ENCODE measurements at regions not wholly inside any gene's neighbourhood (a gene's known extent, or its start where the extent isn't known, plus 50 kb on each side); places are given as distances from the start of the nearest gene placed in this dataset.
A peak's percentile ranks its signal among the peaks of the same experiment; 100 is the strongest.

DNA sequence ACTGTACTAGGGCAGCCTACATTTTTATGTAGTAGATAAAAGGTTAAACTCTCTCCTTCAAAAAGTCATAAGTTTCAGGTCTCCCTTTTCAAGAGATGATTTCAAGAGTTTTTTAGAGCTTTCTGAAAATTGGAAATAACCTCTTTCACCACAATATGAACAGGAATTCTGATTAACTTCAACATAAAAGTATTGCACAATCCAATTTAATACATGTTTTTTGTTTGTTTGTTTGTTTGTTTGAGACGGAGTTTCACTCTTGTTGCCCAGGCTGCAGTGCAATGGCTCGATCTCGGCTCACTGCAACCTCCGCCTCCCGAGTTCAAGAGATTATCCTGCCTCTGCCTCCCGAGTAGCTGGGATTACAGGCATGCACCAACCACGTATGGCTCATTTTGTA, 265.4 kb upstream of the DCAF8L1 start:
- Histone ChIP-seq H2BK120ac (ENCODE audit: low read depth, low read length) (no peak overlapping the region), H3K79me2 (ENCODE audit: control insufficient read depth, insufficient read depth, low read length) (no peaks in the 10 kb centered on the region), H3K4ac (ENCODE audit: low read depth, low read length) (no peak overlapping the region), H3K18ac (ENCODE audit: low read length) (no peak overlapping the region), H3K36me3 (ENCODE audit: control insufficient read depth, insufficient read depth, low read length) (no peaks in the 10 kb centered on the region), H3K27me3 (ENCODE audit: insufficient read depth, low read length, poor library complexity) (no peaks in the 10 kb centered on the region), H4K5ac (ENCODE audit: low read length) (no peak overlapping the region), H2AK5ac (ENCODE audit: low read length) (no peak overlapping the region), H3K4me2 (ENCODE audit: low read length) (no peak overlapping the region), H3K4me3 (ENCODE audit: low read length) (no peak overlapping the region), H2BK5ac (ENCODE audit: low read length) (no peak overlapping the region), H3K4me1 (ENCODE audit: control insufficient read depth, low read depth, low read length) (no peaks in the 10 kb centered on the region), H3K56ac (ENCODE audit: low read length) (no peak overlapping the region), H4K8ac (ENCODE audit: low read depth, low read length) (no peak overlapping the region), H2BK15ac (replicated peaks; ENCODE audit: low read depth) (no peak overlapping the region), H3K79me1 (ENCODE audit: low read length) (no peaks in the 10 kb centered on the region), H3K23ac (ENCODE audit: low read length) (no peak overlapping the region), H3K9ac (ENCODE audit: low read length) (no peak overlapping the region), H3K27ac (ENCODE audit: low read depth, low read length) (no peak overlapping the region)
- no peak for DNase-seq
- no CpG with 5 or more reads among the region's 7 CpGs for WGBS (ENCODE audit: extremely low coverage, insufficient coverage, low lambda C conversion rate)

DNA sequence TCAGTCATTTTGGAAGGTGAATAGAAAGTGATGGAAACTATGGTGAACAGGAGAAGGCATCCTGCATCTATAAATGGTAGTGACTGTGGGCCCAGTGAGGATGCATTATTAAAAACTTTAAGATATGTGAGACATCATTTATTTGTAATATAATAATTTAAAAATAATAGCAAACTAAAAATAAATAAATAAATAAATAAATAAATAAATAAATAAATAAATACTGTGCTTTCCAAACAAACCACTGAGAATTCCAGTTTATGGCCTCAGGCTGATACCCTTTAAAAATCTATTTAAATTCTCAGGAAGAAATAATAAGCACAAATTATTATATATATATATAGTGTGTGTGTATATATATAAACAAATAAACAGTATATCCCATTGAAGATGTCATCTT, 248.0 kb upstream of the DCAF8L1 start:
- H4K5ac ChIP-seq (ENCODE audit: low read length), result no peak overlapping the region
- H3K9ac ChIP-seq (ENCODE audit: low read length), result no peak overlapping the region
- no peak overlapping the region for H3K4me2 ChIP-seq (ENCODE audit: low read length)
- no peak overlapping the region for H3K23ac ChIP-seq (ENCODE audit: low read length)
- H3K18ac ChIP-seq (ENCODE audit: low read length), result no peak overlapping the region
- H3K27ac ChIP-seq (ENCODE audit: low read depth, low read length), result no peak overlapping the region
- no peaks in the 10 kb centered on the region for H3K36me3 ChIP-seq (ENCODE audit: control insufficient read depth, insufficient read depth, low read length)
- no peak overlapping the region for H2BK5ac ChIP-seq (ENCODE audit: low read length)
- H3K4ac ChIP-seq (ENCODE audit: low read depth, low read length), result no peak overlapping the region
- H3K4me3 ChIP-seq (ENCODE audit: low read length), result no peak overlapping the region
- H3K79me2 ChIP-seq (ENCODE audit: control insufficient read depth, insufficient read depth, low read length), result no peaks in the 10 kb centered on the region
- no peaks in the 10 kb centered on the region for H3K27me3 ChIP-seq (ENCODE audit: insufficient read depth, low read length, poor library complexity)
- no peaks in the 10 kb centered on the region for H3K79me1 ChIP-seq (ENCODE audit: low read length)
- no peak overlapping the region for H3K56ac ChIP-seq (ENCODE audit: low read length)
- no peak overlapping the region for H2BK15ac ChIP-seq (replicated peaks; ENCODE audit: low read depth)
- no peak overlapping the region for H2AK5ac ChIP-seq (ENCODE audit: low read length)
- no peaks in the 10 kb centered on the region for H3K4me1 ChIP-seq (ENCODE audit: control insufficient read depth, low read depth, low read length)
- H4K8ac ChIP-seq (ENCODE audit: low read depth, low read length), result no peak overlapping the region
- no peak overlapping the region for H2BK120ac ChIP-seq (ENCODE audit: low read depth, low read length)
- no peak for DNase-seq

DNA sequence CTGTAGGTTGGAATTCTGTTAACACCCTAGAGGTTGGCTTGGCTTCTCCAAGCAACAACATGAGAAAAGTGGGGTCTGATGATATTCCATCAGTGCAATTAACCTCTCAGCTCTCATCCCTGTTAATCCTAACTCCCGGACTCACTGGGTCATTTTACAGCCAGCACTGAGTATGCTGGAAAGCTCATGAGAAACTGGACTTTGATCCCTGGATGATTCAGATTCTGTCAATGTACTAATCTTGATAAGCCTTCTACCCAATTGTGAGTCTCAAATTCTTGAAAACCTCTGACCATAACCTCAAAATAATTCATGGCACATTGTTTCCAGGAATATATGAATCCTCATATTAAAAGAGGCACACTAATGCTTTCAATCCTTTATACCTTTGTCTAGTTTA, 244.3 kb upstream of the DCAF8L1 start:
- DNase-seq, result no peak
- Histone ChIP-seq H3K18ac (ENCODE audit: low read length) (no peak overlapping the region), H3K36me3 (ENCODE audit: control insufficient read depth, insufficient read depth, low read length) (no peaks in the 10 kb centered on the region), H3K4ac (ENCODE audit: low read depth, low read length) (no peak overlapping the region), H4K8ac (ENCODE audit: low read depth, low read length) (no peak overlapping the region), H4K5ac (ENCODE audit: low read length) (no peak overlapping the region), H2BK120ac (ENCODE audit: low read depth, low read length) (no peak overlapping the region), H2BK15ac (replicated peaks; ENCODE audit: low read depth) (no peak overlapping the region), H3K79me1 (ENCODE audit: low read length) (no peaks in the 10 kb centered on the region), H3K4me2 (ENCODE audit: low read length) (no peak overlapping the region), H3K4me3 (ENCODE audit: low read length) (no peak overlapping the region), H3K9ac (ENCODE audit: low read length) (no peak overlapping the region), H3K27me3 (ENCODE audit: insufficient read depth, low read length, poor library complexity) (no peaks in the 10 kb centered on the region), H2BK5ac (ENCODE audit: low read length) (no peak overlapping the region), H3K56ac (ENCODE audit: low read length) (no peak overlapping the region), H3K23ac (ENCODE audit: low read length) (no peak overlapping the region), H3K27ac (ENCODE audit: low read depth, low read length) (no peak overlapping the region), H3K79me2 (ENCODE audit: control insufficient read depth, insufficient read depth, low read length) (no peaks in the 10 kb centered on the region), H2AK5ac (ENCODE audit: low read length) (no peak overlapping the region), H3K4me1 (ENCODE audit: control insufficient read depth, low read depth, low read length) (no peaks in the 10 kb centered on the region)
- no CpG with 5 or more reads among the region's 1 CpG for WGBS (ENCODE audit: extremely low coverage, insufficient coverage, low lambda C conversion rate)

DNA sequence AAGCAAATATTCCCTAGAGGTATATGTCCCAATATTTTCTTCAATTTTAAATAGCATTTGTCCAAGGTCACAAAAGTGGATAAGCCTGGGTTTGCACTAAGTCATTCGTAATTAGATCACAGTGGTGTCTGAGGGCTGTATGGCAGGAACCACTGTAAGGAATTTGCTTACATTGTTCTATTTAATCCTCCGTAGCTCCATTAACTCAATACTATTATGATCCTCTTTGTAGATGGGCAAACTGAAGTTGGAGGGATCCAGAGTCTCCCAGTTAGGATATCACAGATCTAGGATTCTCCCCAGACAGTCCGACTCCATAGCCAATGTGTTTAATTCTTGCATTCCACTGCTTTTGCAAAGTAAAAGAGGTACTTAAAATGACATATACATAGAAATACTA, 242.7 kb upstream of the DCAF8L1 start:
- no CpG with 5 or more reads among the region's 3 CpGs for WGBS (ENCODE audit: extremely low coverage, insufficient coverage, low lambda C conversion rate)
- Histone ChIP-seq H2AK5ac (ENCODE audit: low read length) (no peak overlapping the region), H3K79me2 (ENCODE audit: control insufficient read depth, insufficient read depth, low read length) (no peaks in the 10 kb centered on the region), H3K4ac (ENCODE audit: low read depth, low read length) (no peak overlapping the region), H3K23ac (ENCODE audit: low read length) (no peak overlapping the region), H3K27ac (ENCODE audit: low read depth, low read length) (no peak overlapping the region), H3K18ac (ENCODE audit: low read length) (no peak overlapping the region), H3K79me1 (ENCODE audit: low read length) (no peaks in the 10 kb centered on the region), H2BK5ac (ENCODE audit: low read length) (no peak overlapping the region), H3K27me3 (ENCODE audit: insufficient read depth, low read length, poor library complexity) (no peaks in the 10 kb centered on the region), H3K9ac (ENCODE audit: low read length) (no peak overlapping the region), H3K36me3 (ENCODE audit: control insufficient read depth, insufficient read depth, low read length) (no peaks in the 10 kb centered on the region), H4K5ac (ENCODE audit: low read length) (no peak overlapping the region), H3K4me2 (ENCODE audit: low read length) (no peak overlapping the region), H3K4me1 (ENCODE audit: control insufficient read depth, low read depth, low read length) (no peaks in the 10 kb centered on the region), H4K8ac (ENCODE audit: low read depth, low read length) (no peak overlapping the region), H3K56ac (ENCODE audit: low read length) (no peak overlapping the region), H2BK15ac (replicated peaks; ENCODE audit: low read depth) (no peak overlapping the region), H2BK120ac (ENCODE audit: low read depth, low read length) (no peak overlapping the region), H3K4me3 (ENCODE audit: low read length) (no peak overlapping the region)
- no peak for DNase-seq

DNA sequence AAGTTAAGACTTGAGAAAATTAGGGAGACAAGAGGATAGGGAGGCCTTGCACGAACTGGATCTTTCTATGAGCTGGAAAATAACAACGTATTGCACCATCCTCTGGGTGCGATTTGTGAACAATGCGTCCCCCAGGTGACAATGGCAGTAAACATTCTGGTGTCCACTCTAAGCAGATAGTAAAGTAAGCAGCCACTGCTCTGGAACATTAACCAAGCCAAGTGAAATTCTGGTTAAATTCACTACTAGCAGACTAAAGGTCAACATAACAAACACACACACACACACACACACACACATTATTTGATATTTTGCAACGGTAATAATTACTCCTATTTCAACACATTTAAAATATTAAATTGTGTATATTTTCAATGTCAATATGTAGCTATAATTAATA, 242.2 kb upstream of the DCAF8L1 start:
- Histone ChIP-seq H4K5ac (ENCODE audit: low read length) (no peak overlapping the region), H3K18ac (ENCODE audit: low read length) (no peak overlapping the region), H3K4ac (ENCODE audit: low read depth, low read length) (no peak overlapping the region), H3K4me2 (ENCODE audit: low read length) (no peak overlapping the region), H3K79me1 (ENCODE audit: low read length) (no peaks in the 10 kb centered on the region), H4K8ac (ENCODE audit: low read depth, low read length) (no peak overlapping the region), H3K4me3 (ENCODE audit: low read length) (no peak overlapping the region), H2BK120ac (ENCODE audit: low read depth, low read length) (no peak overlapping the region), H3K27ac (ENCODE audit: low read depth, low read length) (no peak overlapping the region), H3K79me2 (ENCODE audit: control insufficient read depth, insufficient read depth, low read length) (no peaks in the 10 kb centered on the region), H2BK15ac (replicated peaks; ENCODE audit: low read depth) (no peak overlapping the region), H3K9ac (ENCODE audit: low read length) (no peak overlapping the region), H3K27me3 (ENCODE audit: insufficient read depth, low read length, poor library complexity) (no peaks in the 10 kb centered on the region), H3K56ac (ENCODE audit: low read length) (no peak overlapping the region), H2AK5ac (ENCODE audit: low read length) (no peak overlapping the region), H3K23ac (ENCODE audit: low read length) (no peak overlapping the region), H3K4me1 (ENCODE audit: control insufficient read depth, low read depth, low read length) (no peaks in the 10 kb centered on the region), H3K36me3 (ENCODE audit: control insufficient read depth, insufficient read depth, low read length) (no peaks in the 10 kb centered on the region), H2BK5ac (ENCODE audit: low read length) (no peak overlapping the region)
- DNase-seq, result no peak
- WGBS (ENCODE audit: extremely low coverage, insufficient coverage, low lambda C conversion rate), result no CpG with 5 or more reads among the region's 5 CpGs

DNA sequence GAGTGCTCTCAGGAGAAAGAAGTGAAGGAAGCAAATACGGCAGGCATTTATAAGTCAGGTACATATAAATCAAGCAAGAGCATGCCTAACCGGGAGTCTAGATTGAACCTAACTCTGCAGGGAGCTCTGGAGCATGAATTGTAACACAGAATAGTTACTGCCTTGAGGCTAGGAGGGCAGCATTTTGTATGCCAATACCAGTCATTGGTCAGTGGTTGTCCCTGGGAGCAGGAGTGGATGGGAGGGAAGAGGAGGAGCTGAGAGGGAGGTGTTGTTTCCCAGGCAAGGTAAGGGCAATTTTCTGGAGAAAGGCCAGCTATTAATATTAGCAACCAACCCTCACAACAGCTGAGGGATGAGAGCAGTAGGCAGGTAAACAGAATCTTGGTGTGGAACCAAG, 224.7 kb upstream of the DCAF8L1 start:
- no peaks in the 10 kb centered on the region for H3K79me1 ChIP-seq (ENCODE audit: low read length)
- no peak overlapping the region for H3K27ac ChIP-seq (ENCODE audit: low read depth, low read length)
- H3K79me2 ChIP-seq (ENCODE audit: control insufficient read depth, insufficient read depth, low read length), result no peaks in the 10 kb centered on the region
- no CpG with 5 or more reads among the region's 2 CpGs for WGBS (ENCODE audit: extremely low coverage, insufficient coverage, low lambda C conversion rate)
- H2BK120ac ChIP-seq (ENCODE audit: low read depth, low read length), result no peak overlapping the region
- no peak overlapping the region for H3K4me3 ChIP-seq (ENCODE audit: low read length)
- no peaks in the 10 kb centered on the region for H3K36me3 ChIP-seq (ENCODE audit: control insufficient read depth, insufficient read depth, low read length)
- no peaks in the 10 kb centered on the region for H3K27me3 ChIP-seq (ENCODE audit: insufficient read depth, low read length, poor library complexity)
- H3K18ac ChIP-seq (ENCODE audit: low read length), result no peak overlapping the region
- peak; percentile 0 for DNase-seq
- no peak overlapping the region for H3K56ac ChIP-seq (ENCODE audit: low read length)
- no peak overlapping the region for H2BK15ac ChIP-seq (replicated peaks; ENCODE audit: low read depth)
- H3K4me1 ChIP-seq (ENCODE audit: control insufficient read depth, low read depth, low read length), result no peaks in the 10 kb centered on the region
- H3K4ac ChIP-seq (ENCODE audit: low read depth, low read length), result no peak overlapping the region
- H4K5ac ChIP-seq (ENCODE audit: low read length), result no peak overlapping the region
- H3K4me2 ChIP-seq (ENCODE audit: low read length), result no peak overlapping the region
- no peak overlapping the region for H4K8ac ChIP-seq (ENCODE audit: low read depth, low read length)
- H2BK5ac ChIP-seq (ENCODE audit: low read length), result no peak overlapping the region
- no peak overlapping the region for H3K23ac ChIP-seq (ENCODE audit: low read length)
- no peak overlapping the region for H3K9ac ChIP-seq (ENCODE audit: low read length)
- no peak overlapping the region for H2AK5ac ChIP-seq (ENCODE audit: low read length)
